Pancreas (tissue), 10 donors: ENCODE measurements at regions not wholly inside any gene's neighbourhood (a gene's known extent, or its start where the extent isn't known, plus 50 kb on each side); places are given as distances from the start of the nearest gene placed in this dataset.

ENCODE experiments used
- ATAC-seq, 4 donors: fragments of 200-7000 bp; cut with Tn5 transposase; one replicate each; pipeline versions ENCODE4 v1.8.0 to v1.9.1; 2020; ENCODE audit warnings: mild to moderate bottlenecking in 4 of 4, moderate library complexity in 4 of 4
- DNase-seq, 6 donors: peaks; one replicate each; pipeline ENCODE4 v3.0.0-alpha.2; 2020
- FAIRE-seq: peaks from 2 replicates; lab custom pipeline; 2012; peaks lifted over from hg19 to GRCh38; lab: Jason Lieb, UNC
- H3K27ac ChIP-seq, 4 donors: fragments of 200-600 bp; sonication (generic); 1 replicate in 3 of 4; 2 replicates in 1 of 4; pipeline versions ENCODE4 v1.5.0 to v1.8.0; 2020
- H3K27me3 ChIP-seq, 4 donors: fragments of 200-600 bp; one replicate each; pipeline ENCODE4 v1.8.0; 2021
- H3K36me3 ChIP-seq, 3 donors: fragments of 200-600 bp; sonication (generic) in 1 of 3; one replicate each; pipeline versions ENCODE4 v1.5.0 to v1.8.0; 2020 to 2021
- H3K4me1 ChIP-seq, 3 donors: fragments of 200-600 bp; one replicate each; pipeline ENCODE4 v1.8.0; 2021
- H3K4me3 ChIP-seq, 4 donors: fragments of 200-600 bp; sonication (generic) in 2 of 4; one replicate each; pipeline versions ENCODE4 v1.5.0 to v1.8.0; 2020 to 2021
- H3K9me3 ChIP-seq, 4 donors: fragments of 200-600 bp; one replicate each; pipeline ENCODE4 v1.8.0; 2021
- WGBS, 2 donors: extraction: QIAGEN DNeasy Blood & Tissue Kit; methylation state at CpG; one replicate each; pipeline ENCODE4 v1.1.7; 2013; 5-methylcytosine and 5-hydroxymethylcytosine counted together
- intact Hi-C, 3 donors: fragments of 100-400 bp; cut with DNase I; formaldehyde crosslinking; loops; one replicate each; pipeline versions ENCODE4 v1.11.1 to v1.14.2; 2022
- TF ChIP-seq, protein P1 (sequence below), 4 donors: fragments of 200-600 bp; sonication (generic) in 3 of 4; IDR thresholded peaks; one replicate each; pipeline versions ENCODE4 v1.5.0 to v1.8.0; 2021; ENCODE audit warnings: antibody characterized with exemption in 4 of 4
- donor health status: healthy with polysubstance abuse.
- donor health status: DM: no; HTN: no; CAD: no; lungs with moderate emphysema.
- donor health status: DM: no; HTN: no; CAD: no.
- donor health status: control.
- donor health status: control.
- donor health status: Bipolar disorder and iron deficiency.
- donor health status: DM: yes; HTN: yes; CAD: no.
- donor health status: DM: no; HTN: no; CAD: no.
- donor health status: DM: no; HTN: no; CAD: no.
- donor health status: DM: yes; HTN: yes; CAD: no.

DNA sequence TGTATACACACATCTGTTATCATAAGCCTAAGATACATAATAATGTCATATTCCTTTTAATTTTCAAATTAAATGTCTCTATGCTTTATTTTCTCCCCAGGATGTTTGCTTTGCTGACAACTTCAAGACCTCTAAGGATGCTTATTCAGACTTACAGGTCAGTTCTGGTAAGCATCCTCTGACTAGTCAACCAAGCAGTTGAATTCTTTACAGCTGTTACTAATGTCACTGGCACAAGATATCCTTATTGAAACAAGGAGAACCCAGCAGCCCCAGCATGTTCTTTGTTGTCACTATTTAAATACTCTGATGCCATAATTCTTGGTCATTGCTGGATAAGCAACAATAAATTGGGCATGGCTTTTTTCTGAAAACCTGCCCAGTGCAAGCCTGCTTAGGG lies 232.3 kb upstream of the PMFBP1 start:
- Histone ChIP-seq H3K36me3 (no peaks in the 10 kb centered on the region), H3K4me1 (no peaks in the 10 kb centered on the region), H3K9me3 (no peaks in the 10 kb centered on the region), H3K4me3 (no peak overlapping the region), H3K27ac (no peak overlapping the region), H3K27me3 (no peaks in the 10 kb centered on the region)
- DNase-seq = no peak
- ATAC-seq = no peak
- no peak for FAIRE-seq
- intact Hi-C loops = no loop called here
- TF ChIP-seq, protein P1, sequence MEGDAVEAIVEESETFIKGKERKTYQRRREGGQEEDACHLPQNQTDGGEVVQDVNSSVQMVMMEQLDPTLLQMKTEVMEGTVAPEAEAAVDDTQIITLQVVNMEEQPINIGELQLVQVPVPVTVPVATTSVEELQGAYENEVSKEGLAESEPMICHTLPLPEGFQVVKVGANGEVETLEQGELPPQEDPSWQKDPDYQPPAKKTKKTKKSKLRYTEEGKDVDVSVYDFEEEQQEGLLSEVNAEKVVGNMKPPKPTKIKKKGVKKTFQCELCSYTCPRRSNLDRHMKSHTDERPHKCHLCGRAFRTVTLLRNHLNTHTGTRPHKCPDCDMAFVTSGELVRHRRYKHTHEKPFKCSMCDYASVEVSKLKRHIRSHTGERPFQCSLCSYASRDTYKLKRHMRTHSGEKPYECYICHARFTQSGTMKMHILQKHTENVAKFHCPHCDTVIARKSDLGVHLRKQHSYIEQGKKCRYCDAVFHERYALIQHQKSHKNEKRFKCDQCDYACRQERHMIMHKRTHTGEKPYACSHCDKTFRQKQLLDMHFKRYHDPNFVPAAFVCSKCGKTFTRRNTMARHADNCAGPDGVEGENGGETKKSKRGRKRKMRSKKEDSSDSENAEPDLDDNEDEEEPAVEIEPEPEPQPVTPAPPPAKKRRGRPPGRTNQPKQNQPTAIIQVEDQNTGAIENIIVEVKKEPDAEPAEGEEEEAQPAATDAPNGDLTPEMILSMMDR (IDR thresholded peaks at IDR 0.05) = no peak

DNA sequence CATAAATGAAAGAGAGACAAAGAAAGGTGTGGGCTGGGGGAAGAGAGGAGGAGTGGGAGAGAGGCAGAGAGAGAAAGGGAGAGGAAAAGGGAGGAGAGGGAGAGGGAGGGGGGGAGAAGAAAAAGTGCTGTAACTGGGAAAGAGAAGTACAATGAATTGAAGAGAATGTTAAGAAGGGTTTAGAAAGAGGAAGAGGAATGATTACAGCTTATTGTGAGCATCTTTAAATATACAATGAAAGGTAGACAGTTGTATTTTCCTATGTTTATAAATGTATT lies 229.1 kb upstream of the PMFBP1 start:
- Histone ChIP-seq H3K4me3 (no peak overlapping the region), H3K4me1 (no peaks in the 10 kb centered on the region), H3K36me3 (no peaks in the 10 kb centered on the region), H3K27me3 (no peaks in the 10 kb centered on the region), H3K9me3 (no peaks in the 10 kb centered on the region), H3K27ac (no peak overlapping the region)
- intact Hi-C loops = no loop called here
- ATAC-seq = no peak
- TF ChIP-seq, protein P1 (IDR thresholded peaks at IDR 0.05) = no peak
- DNase-seq = no peak
- FAIRE-seq = no peak

DNA sequence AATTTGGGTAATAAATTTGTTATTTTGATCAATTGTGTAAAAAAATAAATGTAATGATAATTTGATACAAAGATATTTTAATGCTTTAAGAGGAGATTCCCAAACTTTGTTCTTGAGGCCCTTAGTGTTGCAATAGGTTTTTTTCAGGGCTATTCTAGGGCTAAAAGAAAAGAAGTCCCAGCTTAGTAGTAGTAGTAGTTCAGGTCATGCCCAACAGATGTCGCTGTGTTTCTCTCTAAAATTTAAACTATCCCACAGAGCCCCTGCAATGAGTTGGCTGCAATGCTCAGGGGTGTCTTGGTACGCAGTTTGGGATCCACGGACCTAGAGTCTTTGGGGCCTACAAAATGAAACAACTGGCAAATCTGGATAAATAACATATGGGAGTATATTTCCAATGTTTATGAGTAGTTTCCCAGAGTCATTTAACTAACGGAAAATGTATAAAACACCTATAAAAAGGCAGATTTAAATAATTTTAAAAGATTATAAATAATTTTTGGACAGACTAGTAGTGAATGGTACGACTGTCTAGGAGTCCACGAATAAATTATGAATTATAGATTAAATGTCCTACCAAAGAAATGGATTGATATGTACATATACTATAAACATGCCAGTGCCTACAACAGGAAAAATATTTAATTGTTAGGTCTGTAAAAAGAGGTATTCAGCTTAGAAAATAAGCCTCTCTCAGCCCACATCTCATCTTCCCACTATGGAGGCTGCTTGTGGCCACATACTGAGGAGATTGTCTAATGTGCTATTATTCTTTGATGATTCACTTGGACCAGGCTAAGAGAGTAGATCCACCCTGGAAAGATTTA lies 228.5 kb upstream of the PMFBP1 start:
- Histone ChIP-seq H3K4me3 (no peak overlapping the region), H3K9me3 (no peaks in the 10 kb centered on the region), H3K27me3 (no peaks in the 10 kb centered on the region), H3K4me1 (no peaks in the 10 kb centered on the region), H3K36me3 (no peaks in the 10 kb centered on the region), H3K27ac (no peak overlapping the region)
- intact Hi-C loops = no loop called here
- ATAC-seq = peak; percentile 55 to 83 (median 78)
- peak; percentile 86 for FAIRE-seq
- DNase-seq = peak in 2 of 6 donors; percentile 3 to 27
- TF ChIP-seq, protein P1 (IDR thresholded peaks at IDR 0.05) = peak; percentile 38 to 62 (median 54)
- WGBS, 2 donors = 23 to 26% methylated on average over 6 of the region's 6 CpGs

DNA sequence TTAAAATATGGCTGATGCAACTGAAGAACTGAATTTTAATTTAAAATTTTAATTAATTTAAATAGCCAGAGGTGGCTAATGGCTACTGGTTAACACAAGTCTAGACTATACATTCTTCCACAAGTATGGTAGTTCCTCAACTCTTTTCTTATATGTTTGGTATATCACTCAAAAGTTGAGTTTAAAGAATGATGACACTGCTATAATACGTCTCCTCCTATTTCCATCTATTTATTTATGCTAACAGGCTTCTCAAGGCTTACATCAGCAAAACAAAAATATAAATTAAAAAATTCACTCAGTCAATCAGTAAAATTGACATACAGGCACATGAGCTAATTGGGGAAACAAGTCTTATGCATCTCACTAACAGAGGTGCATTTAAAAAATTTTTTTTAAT lies 227.9 kb upstream of the PMFBP1 start:
- no peaks in the 10 kb centered on the region for H3K4me1 ChIP-seq
- ATAC-seq (no peak), FAIRE-seq (no peak), DNase-seq (no peak)
- H3K36me3 ChIP-seq = no peaks in the 10 kb centered on the region
- TF ChIP-seq, protein P1 (IDR thresholded peaks at IDR 0.05) = no peak
- 60 to 76% methylated on average over 1 of the region's 1 CpG for WGBS, 2 donors
- intact Hi-C loops = no loop called here
- no peaks in the 10 kb centered on the region for H3K9me3 ChIP-seq
- H3K27me3 ChIP-seq = no peaks in the 10 kb centered on the region
- H3K27ac ChIP-seq = no peak overlapping the region
- H3K4me3 ChIP-seq = no peak overlapping the region

DNA sequence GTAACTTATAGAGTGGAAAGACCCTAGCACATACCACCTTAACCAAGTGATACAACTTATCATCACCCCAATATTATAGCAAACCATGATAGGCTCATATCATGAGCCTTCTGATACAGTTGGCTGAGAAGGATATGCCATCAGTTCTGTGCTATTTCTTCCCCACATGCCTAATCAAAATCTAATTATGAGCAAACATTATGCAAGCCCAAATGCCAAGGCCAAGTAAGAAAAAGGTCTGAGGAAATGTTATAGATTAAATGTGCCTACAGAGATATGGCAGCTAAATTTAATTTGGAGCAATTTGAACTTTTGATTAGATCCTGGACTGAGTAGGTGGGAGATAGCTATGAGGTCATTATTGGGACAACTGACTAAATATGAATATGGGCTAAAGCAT lies 225.9 kb upstream of the PMFBP1 start:
- FAIRE-seq (no peak), DNase-seq (no peak), ATAC-seq (no peak)
- Histone ChIP-seq H3K27ac (no peak overlapping the region), H3K27me3 (no peaks in the 10 kb centered on the region), H3K4me1 (no peaks in the 10 kb centered on the region), H3K4me3 (no peak overlapping the region), H3K36me3 (no peaks in the 10 kb centered on the region), H3K9me3 (no peaks in the 10 kb centered on the region)
- intact Hi-C loops = no loop called here
- TF ChIP-seq, protein P1 (IDR thresholded peaks at IDR 0.05) = no peak
